SK-N-MC (cell line): ENCODE measurements at regions not wholly inside any gene's neighbourhood (a gene's known extent, or its start where the extent isn't known, plus 50 kb on each side); places are given as distances from the start of the nearest gene placed in this dataset.
"Not testable (repeated sequence)": the region's sequence is repeated elsewhere in the genome, so short reads cannot be mapped to it uniquely, and the experiment has no call there.

Experiments
- DNase-seq: peaks from one replicate; pipeline ENCODE4 v3.0.0-alpha.2; 2011; ENCODE audit warnings: low read depth, low spot score
- H3K27ac ChIP-seq: fragments of 200-600 bp; sonication (generic); 2 replicates; pipeline ENCODE4 v1.5.1; 2016; ENCODE audit warnings: mixed run types
- H3K36me3 ChIP-seq: fragments of 200-600 bp; sonication (generic); 2 replicates; pipeline ENCODE4 v1.6.1; 2017; ENCODE audit warnings: antibody characterized with exemption, low read length, mixed read lengths; ENCODE audit not compliant: insufficient read depth
- H3K4me3 ChIP-seq: fragments of 200-600 bp; sonication (generic); 2 replicates; pipeline ENCODE4 v1.5.1; 2016
- H3K9ac ChIP-seq: fragments of 200-600 bp; sonication (generic); 2 replicates; pipeline ENCODE4 v1.8.0; 2017; ENCODE audit warnings: mixed run types, mixed read lengths; ENCODE audit not compliant: insufficient read length
- H3K9me3 ChIP-seq: fragments of 200-600 bp; sonication (generic); 2 replicates; pipeline ENCODE4 v1.6.1; 2017; ENCODE audit warnings: low read depth, mild to moderate bottlenecking, antibody characterized with exemption, low read length, moderate library complexity, mixed read lengths
- EZH2 ChIP-seq: fragments of 200-600 bp; sonication (generic); IDR thresholded peaks from one replicate; pipeline ENCODE4 v1.6.1; 2017; ENCODE audit warnings: antibody characterized with exemption
- FOXP2 ChIP-seq: optimal IDR thresholded peaks from 2 replicates; pipeline ENCODE3; 2011; ENCODE audit warnings: mild to moderate bottlenecking, moderate library complexity; ENCODE audit not compliant: insufficient read depth; ENCODE audit errors: extremely low read length, control extremely low read depth
- POLR2AphosphoS5 ChIP-seq: IDR thresholded peaks from 2 replicates; pipeline ENCODE4 v1.6.1; 2012; ENCODE audit warnings: mild to moderate bottlenecking, low read depth, low read length, borderline replicate concordance

DNA sequence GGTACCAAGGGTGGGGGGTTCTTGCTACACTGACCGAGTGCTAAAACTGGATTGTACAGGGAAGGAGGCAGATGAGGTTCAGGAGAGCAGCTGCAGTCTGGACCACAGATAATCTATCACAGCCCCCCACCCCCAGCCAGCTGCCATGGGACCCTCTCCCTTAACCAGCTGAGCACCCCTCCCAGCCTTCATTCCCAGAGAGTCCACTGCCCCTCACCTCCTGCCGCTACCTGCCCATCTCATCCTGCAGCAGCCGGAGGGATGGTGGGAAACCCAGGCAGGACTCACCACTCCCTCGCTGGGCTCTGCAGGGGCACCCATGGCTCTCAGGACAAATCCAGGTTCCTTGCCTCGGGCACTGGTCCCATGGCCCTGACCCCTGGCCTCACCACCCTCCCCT is 66.7 kb downstream of the MRPL36 start:
- no peak overlapping the region for H3K4me3 ChIP-seq
- no peak overlapping the region for H3K27ac ChIP-seq
- no peaks in the 10 kb centered on the region for H3K36me3 ChIP-seq
- H3K9ac ChIP-seq = no peak overlapping the region
- no peak for TF ChIP-seq POLR2AphosphoS5
- TF ChIP-seq FOXP2 = no peak
- no peak for TF ChIP-seq EZH2
- DNase-seq = no peak
- no peaks in the 10 kb centered on the region for H3K9me3 ChIP-seq

DNA sequence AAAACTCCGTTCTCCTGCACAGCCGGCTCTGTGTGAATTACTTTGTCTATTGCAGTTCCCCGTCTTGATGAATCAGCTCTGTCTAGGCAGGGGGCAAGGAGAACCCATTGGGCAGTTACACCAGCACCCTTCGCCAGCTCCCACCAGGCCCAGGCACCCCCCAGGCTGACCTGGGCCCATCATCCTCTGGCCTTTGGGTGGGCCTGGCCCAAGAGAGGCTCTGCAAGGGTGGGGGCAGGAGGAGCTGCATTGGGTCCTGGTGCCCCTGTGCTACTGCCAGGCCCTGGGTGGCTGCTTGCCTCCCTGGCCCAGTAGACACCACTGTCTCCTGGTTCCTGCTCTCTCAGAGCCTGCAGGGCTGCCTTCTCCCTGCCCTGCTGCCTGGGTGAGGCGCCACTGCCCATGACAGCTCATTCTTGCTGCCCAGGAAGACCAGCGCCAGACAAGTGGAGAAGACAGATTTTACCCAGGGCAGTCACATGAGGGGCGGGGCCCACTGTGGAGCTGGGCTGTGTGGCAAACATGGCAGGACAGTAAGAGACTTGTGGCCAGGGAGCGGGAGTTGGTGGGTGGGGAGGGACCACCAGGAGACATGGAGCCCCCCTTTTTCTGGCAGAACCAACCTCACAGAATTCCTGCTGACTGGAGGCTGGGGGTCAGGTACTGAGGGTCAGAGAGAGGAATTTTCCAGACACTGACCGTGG is 67.2 kb downstream of the MRPL36 start:
- TF ChIP-seq POLR2AphosphoS5 (no peak), EZH2 (no peak), FOXP2 (no peak)
- DNase-seq = no peak

DNA sequence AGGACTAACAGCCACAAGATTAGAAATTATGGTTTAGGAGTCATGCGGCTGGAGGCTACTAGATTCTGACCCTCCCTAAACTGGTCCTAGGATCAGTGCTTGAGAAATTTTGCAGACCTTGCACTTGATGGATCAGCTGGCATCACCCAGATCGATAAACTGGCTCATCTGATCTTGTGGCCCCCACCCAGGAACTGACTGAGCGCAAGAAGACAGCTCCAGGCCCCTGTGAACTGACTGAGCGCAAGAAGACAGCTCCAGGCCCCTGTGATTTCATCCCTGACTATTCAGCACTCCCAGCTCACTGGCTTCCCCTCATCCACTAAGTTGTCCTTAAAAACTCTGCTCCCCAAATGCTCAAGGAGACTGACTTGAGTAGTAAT is 67.8 kb downstream of the MRPL36 start:
- H3K36me3 ChIP-seq, H3K9ac ChIP-seq, H3K4me3 ChIP-seq, H3K27ac ChIP-seq, DNase-seq, H3K9me3 ChIP-seq: not testable (repeated sequence)

More for the DNA sequence above, 67.2 kb downstream of the MRPL36 start:
- no peak overlapping the region for H3K27ac ChIP-seq
- no peaks in the 10 kb centered on the region for H3K9me3 ChIP-seq
- H3K4me3 ChIP-seq = no peak overlapping the region
- no peaks in the 10 kb centered on the region for H3K36me3 ChIP-seq
- no peak overlapping the region for H3K9ac ChIP-seq

DNA sequence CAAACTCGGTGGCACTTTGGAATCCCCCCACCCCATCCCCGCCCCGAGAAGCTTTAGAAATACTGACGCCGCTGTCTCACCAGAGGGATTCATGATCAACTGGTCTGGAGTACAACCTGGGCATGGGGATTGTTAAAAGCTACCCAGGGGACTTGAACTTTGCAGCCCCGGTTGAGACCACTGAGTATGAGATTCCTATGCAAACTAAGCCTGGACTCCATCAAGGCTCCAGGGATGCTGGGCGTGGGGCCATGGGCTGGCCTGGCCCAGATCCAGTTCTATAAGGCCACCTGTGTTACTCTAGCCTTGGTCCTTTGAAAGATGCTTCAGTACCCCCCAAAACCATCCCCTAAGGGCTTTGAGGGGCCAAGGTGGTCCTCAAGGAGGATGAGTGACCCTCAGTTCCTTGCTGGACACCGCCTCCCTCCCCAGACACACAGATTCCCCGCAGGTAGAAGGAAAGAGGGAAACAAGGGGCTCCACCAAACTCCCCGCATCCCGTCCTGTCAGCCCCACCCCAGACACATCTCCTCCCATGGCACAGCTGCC is 68.5 kb downstream of the MRPL36 start:
- no peak for DNase-seq
- H3K9ac ChIP-seq = no peak overlapping the region
- no peaks in the 10 kb centered on the region for H3K36me3 ChIP-seq
- H3K27ac ChIP-seq = no peak overlapping the region
- TF ChIP-seq EZH2 (no peak), POLR2AphosphoS5 (no peak), FOXP2 (no peak)
- H3K9me3 ChIP-seq = no peaks in the 10 kb centered on the region
- H3K4me3 ChIP-seq = no peak overlapping the region

DNA sequence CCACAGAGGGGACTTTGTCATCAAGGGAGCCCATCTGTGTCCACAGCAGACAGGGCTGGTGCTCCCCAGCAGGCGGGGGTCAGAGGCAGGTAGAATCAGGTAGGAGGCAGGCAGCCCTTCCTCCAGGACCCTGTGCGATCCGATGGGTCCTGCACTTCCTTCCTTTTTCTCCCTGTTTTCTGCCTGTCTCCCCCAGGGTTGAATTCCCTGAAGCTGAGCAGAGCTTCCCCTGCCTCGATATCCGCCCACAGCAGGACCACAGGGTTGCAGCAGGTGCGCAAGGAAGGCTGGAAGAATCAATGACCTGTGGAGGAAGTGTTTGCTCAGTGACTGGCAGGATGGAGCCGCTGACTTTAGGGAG is 69.2 kb downstream of the MRPL36 start:
- no peaks in the 10 kb centered on the region for H3K9me3 ChIP-seq
- no peak for TF ChIP-seq EZH2
- TF ChIP-seq POLR2AphosphoS5 = no peak
- TF ChIP-seq FOXP2 = no peak
- H3K27ac ChIP-seq = no peak overlapping the region
- no peak overlapping the region for H3K9ac ChIP-seq
- DNase-seq = no peak
- no peaks in the 10 kb centered on the region for H3K36me3 ChIP-seq
- H3K4me3 ChIP-seq = no peak overlapping the region

DNA sequence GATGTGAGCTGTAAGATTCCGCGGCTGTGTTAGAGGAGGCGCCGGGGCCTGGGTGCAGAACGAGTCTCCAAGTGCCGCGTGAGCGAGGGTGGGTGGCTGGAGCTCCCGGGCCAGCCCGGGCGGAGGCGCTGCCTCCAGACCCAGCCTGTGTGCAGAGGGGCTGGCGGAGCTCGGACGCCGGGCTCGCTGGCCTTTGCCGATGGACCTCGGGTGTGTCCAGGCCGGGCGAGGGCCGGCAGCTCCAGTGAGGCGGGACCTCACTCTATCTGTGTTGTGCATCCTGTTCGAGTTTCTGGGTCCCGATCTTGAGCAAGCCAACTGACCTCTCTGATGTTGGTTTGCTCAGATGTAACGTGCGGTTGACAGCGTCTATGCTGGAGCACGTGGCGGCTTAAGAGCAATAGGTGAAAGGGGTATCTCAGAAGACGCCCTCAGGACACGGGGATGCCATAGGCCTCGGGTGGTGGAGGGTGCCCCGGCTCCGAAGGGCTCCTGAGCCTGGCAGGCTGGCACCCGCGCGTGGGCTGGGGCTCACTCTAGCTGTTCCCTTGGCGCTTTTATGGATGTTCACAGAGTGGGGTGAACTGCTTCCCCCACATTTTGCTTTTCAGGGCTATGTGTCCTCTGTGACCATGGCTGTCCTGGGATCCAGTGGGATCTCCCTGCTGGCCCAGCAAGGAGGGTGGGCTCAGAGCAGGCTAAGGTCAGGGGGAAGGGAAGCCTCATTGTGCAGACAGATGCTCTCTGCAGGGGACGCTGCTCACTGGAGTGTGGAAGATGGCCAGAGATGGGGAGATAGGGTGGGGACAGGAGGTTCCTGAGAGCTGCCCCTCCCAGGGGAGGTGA is 69.8 kb downstream of the MRPL36 start:
- Histone ChIP-seq H3K27ac (no peak overlapping the region), H3K9me3 (no peaks in the 10 kb centered on the region), H3K36me3 (no peaks in the 10 kb centered on the region), H3K9ac (no peak overlapping the region), H3K4me3 (no peak overlapping the region)
- DNase-seq = no peak
- TF ChIP-seq FOXP2 (no peak), EZH2 (no peak), POLR2AphosphoS5 (no peak)

DNA sequence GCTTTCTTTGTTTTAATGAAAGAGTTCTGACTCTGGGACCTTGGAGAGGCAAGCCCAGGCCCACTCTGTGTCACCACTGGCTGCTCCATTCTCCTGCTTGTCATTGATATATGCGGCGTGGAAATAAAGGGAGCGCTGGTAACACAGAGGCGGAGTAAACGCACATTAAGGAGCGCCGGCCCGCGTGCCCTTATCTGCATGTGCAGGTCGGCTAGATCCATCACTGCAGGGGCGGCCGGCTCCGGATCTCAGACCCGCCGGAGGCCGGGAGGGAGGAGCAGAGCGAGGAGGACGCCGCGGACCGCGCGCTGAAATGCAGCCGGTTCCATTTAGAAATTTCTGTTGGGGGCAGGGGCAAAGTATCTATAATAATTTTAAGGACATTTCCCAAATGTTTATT is 70.8 kb downstream of the MRPL36 start:
- no peak overlapping the region for H3K27ac ChIP-seq
- no peaks in the 10 kb centered on the region for H3K9me3 ChIP-seq
- H3K4me3 ChIP-seq = no peak overlapping the region
- TF ChIP-seq POLR2AphosphoS5 (no peak), EZH2 (no peak), FOXP2 (no peak)
- no peak for DNase-seq
- H3K9ac ChIP-seq = no peak overlapping the region
- H3K36me3 ChIP-seq = no peaks in the 10 kb centered on the region

DNA sequence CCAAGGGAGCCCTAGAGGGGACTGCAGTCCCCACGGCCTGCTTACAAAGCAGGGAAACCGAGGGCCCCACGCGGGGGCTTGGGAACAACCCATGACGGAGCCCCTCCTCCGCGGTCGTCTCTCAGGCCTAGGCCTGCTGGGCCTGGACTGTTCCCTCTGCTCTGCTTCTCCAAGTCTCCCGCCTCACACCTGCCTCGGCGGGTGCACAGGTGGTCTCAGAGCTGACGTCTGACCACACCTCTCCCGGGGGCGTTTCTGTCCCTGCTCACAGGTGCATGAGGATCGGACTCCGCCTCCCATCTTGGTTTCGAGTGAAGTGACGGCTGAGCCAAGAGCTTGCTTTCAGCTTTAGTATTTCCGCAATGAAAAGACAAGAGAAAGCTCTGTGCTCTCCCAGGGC is 72.1 kb downstream of the MRPL36 start:
- TF ChIP-seq EZH2 (no peak), POLR2AphosphoS5 (no peak), FOXP2 (no peak)
- no peak overlapping the region for H3K4me3 ChIP-seq
- DNase-seq = no peak

More for the DNA sequence above, 72.1 kb downstream of the MRPL36 start:
- Histone ChIP-seq H3K9me3 (no peaks in the 10 kb centered on the region), H3K9ac (no peak overlapping the region), H3K36me3 (no peaks in the 10 kb centered on the region), H3K27ac (no peak overlapping the region)
